ENCODE measurements at regions not wholly inside any gene's neighbourhood (a gene's known extent, or its start where the extent isn't known, plus 50 kb on each side); places are given as distances from the start of the nearest gene placed in this dataset.
A peak's percentile ranks its signal among the peaks of the same experiment; 100 is the strongest.

- TF ChIP-seq CTCF (IDR thresholded peaks at IDR 0.05): no peak
Observed at GRCh38 chr6:103819509-103819908, 1040.2 kb downstream of the HACE1 start.

- TF ChIP-seq CTCF (IDR thresholded peaks at IDR 0.05): no peak
Observed at GRCh38 chr6:103812970-103813369, 1046.7 kb downstream of the HACE1 start.

- no peak for TF ChIP-seq CTCF (IDR thresholded peaks at IDR 0.05)
Observed at GRCh38 chr6:103799971-103800670, 1059.6 kb downstream of the HACE1 start.

- TF ChIP-seq CTCF (IDR thresholded peaks at IDR 0.05): no peak
Observed at GRCh38 chr6:103798166-103798565, 1061.6 kb downstream of the HACE1 start.

- peak; percentile 59 for TF ChIP-seq CTCF (IDR thresholded peaks at IDR 0.05)
Observed at GRCh38 chr6:103797738-103798137, 1062.0 kb downstream of the HACE1 start.

GRCh38 chr6:103791458-103791857 is 1068.3 kb downstream of the HACE1 start:
- no peak for TF ChIP-seq CTCF (IDR thresholded peaks at IDR 0.05)

- no peak for TF ChIP-seq CTCF (IDR thresholded peaks at IDR 0.05)
Observed at GRCh38 chr6:103784117-103784516, 1075.6 kb downstream of the HACE1 start.

GRCh38 chr6:103783329-103783728 is 1076.4 kb downstream of the HACE1 start:
- no peak for TF ChIP-seq CTCF (IDR thresholded peaks at IDR 0.05)
